Bronchial epithelial cell (primary cell): ENCODE measurements at regions not wholly inside any gene's neighbourhood (a gene's known extent, or its start where the extent isn't known, plus 50 kb on each side); places are given as distances from the start of the nearest gene placed in this dataset.

Experiments
- DNase-seq: peaks from one replicate; pipeline ENCODE4 v3.0.0-alpha.2; 2010; ENCODE audit warnings: low read depth
- FAIRE-seq: peaks from 2 replicates; lab custom pipeline; 2011; peaks lifted over from hg19 to GRCh38; lab: Jason Lieb, UNC
- H3K27me3 ChIP-seq: 2 replicates; pipeline ENCODE4 v1.5.1; 2011; ENCODE audit warnings: low read length; ENCODE audit not compliant: control insufficient read depth, insufficient read depth
- H3K36me3 ChIP-seq: 2 replicates; pipeline ENCODE4 v1.5.1; 2011; ENCODE audit warnings: low read length; ENCODE audit not compliant: control insufficient read depth, insufficient read depth
- H3K4me3 ChIP-seq: 2 replicates; pipeline ENCODE4 v1.5.1; 2011; ENCODE audit warnings: mild to moderate bottlenecking, low read depth, low read length, control low read depth
- TF ChIP-seq, protein P1 (sequence below): IDR thresholded peaks from 2 replicates; pipeline ENCODE4 v1.5.1; 2011; ENCODE audit warnings: mild to moderate bottlenecking, moderate library complexity, low read length, control low read depth, inconsistent platforms; ENCODE audit not compliant: insufficient read depth, severe bottlenecking

DNA sequence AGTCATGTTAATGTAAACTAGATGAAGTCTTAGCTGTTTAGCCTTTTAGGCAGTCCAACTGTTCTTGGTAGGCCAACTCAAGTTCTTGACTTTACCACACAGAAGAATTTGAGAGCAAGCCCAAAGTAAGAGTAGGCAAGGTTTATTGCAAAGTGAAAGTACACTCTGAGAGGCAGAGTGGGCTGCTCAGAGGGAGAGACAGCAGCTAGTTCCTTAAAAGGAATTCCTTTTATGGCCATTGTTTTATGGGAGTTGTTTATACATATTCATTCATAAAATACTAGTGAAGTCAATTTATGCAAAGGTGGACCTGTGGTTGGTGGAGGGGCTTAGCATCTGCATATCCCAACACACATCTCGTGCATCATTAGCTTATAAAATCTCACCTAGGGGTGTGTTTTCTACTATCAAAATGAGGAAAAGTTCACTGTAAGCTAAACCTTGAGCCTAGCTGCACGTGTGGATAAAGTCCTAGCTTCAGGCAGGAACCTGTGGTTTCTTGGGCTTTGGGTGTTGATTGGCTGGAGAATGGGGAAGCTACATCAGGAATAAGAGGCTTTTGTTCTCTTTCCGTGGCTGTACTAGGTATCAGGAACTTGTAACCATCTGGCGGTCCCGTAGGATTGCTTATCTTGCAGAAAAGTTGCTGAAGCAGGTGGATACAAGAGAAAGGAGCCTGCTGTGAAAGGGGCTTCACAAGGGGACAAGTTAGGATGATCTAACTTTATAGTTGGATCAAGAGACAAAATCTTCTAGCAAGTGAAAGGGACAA is 110.4 kb upstream of the GULP1 start:
- H3K27me3 ChIP-seq: no peaks in the 10 kb centered on the region
- H3K4me3 ChIP-seq: no peak overlapping the region
- no peaks in the 10 kb centered on the region for H3K36me3 ChIP-seq
- TF ChIP-seq, protein P1, sequence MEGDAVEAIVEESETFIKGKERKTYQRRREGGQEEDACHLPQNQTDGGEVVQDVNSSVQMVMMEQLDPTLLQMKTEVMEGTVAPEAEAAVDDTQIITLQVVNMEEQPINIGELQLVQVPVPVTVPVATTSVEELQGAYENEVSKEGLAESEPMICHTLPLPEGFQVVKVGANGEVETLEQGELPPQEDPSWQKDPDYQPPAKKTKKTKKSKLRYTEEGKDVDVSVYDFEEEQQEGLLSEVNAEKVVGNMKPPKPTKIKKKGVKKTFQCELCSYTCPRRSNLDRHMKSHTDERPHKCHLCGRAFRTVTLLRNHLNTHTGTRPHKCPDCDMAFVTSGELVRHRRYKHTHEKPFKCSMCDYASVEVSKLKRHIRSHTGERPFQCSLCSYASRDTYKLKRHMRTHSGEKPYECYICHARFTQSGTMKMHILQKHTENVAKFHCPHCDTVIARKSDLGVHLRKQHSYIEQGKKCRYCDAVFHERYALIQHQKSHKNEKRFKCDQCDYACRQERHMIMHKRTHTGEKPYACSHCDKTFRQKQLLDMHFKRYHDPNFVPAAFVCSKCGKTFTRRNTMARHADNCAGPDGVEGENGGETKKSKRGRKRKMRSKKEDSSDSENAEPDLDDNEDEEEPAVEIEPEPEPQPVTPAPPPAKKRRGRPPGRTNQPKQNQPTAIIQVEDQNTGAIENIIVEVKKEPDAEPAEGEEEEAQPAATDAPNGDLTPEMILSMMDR: no peak
- no peak for DNase-seq
- FAIRE-seq: no peak

DNA sequence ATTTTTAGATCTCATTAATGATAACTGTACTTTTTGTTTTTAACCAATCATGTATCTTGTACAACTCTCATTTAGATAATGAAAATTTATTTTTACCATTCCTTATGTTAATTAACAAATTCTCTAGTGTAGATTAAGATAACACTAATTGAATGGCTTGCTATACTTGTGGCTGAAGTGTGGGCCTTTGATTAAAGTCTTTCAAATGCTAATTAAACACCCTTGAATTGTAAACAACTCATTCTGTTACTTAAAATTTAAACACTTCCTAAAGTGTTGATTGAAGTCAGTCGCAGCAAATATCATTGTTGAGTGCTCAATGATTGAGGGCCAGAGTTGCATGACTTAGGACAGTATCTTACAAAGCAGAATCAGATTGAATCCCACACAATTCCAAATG is 109.8 kb upstream of the GULP1 start:
- no peak for FAIRE-seq
- DNase-seq: no peak
- TF ChIP-seq, protein P1: no peak

DNA sequence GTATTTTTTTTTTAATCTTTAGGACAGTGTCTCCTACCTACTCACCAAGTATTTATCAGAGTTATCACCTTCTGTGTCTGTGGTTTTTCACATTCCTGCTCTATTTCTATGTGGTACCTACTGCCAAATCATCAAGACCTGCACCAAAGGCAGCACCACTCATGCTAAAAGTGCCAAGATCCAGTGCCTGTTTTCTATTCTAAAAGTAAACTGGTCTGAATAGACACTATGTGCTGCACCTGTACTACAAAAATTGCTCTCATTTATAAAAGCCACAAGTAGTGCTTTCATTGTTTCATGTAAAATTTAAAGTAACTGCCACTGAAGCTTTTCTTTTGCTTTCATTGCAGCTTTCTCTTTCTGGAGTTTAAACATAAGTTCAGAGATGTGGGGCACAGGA is 103.9 kb upstream of the GULP1 start:
- Histone ChIP-seq H3K4me3 (no peak overlapping the region), H3K27me3 (no peaks in the 10 kb centered on the region), H3K36me3 (no peaks in the 10 kb centered on the region)
- TF ChIP-seq, protein P1: no peak
- FAIRE-seq (no peak), DNase-seq (no peak)

More for the DNA sequence above, 109.8 kb upstream of the GULP1 start:
- no peaks in the 10 kb centered on the region for H3K36me3 ChIP-seq
- no peaks in the 10 kb centered on the region for H3K27me3 ChIP-seq
- no peak overlapping the region for H3K4me3 ChIP-seq

DNA sequence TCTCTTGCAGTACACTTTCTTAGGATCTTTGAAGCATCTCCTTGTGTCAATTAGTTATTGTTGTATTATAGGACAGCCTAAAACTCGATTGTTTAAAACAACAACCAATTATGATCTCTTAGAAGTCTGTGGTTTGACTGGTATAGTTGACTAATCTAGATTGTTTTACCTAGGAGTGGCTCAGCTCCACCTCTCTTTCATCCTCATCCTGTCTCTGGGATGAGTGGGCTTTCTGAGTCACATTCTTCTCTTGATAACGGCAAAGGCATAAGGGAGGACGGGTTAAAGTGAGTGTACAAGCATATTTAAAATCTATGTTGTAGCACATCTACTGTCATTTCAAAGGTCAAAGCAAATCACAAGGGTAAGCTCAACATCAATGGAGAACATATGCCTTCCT is 102.3 kb upstream of the GULP1 start:
- H3K36me3 ChIP-seq: no peaks in the 10 kb centered on the region
- no peaks in the 10 kb centered on the region for H3K27me3 ChIP-seq
- H3K4me3 ChIP-seq: no peak overlapping the region
- DNase-seq: peak; percentile 91
- TF ChIP-seq, protein P1: no peak
- FAIRE-seq: no peak

DNA sequence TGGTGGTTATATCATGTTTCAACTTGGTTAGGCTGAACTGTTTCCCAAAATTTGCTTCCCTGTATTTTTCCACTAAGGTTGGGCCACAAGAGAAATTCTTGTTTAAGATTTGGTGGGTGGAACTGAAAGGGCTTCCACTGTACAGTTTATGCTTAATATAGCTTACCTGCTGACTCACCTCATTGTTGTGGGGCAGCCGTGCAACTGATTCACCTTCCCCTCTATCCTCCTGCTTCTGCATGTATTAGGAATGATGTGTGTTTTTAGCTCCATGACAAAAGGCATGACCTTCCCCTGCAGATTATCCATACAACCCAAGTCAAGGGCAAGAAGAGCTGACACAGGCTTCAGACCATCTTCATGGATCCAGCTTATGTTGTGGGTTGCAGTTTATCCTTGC is 98.4 kb upstream of the GULP1 start:
- no peaks in the 10 kb centered on the region for H3K27me3 ChIP-seq
- peak; percentile 47 for FAIRE-seq
- TF ChIP-seq, protein P1: no peak
- DNase-seq: peak; percentile 88
- H3K36me3 ChIP-seq: no peaks in the 10 kb centered on the region
- no peak overlapping the region for H3K4me3 ChIP-seq
